ENCODE measurements at regions not wholly inside any gene's neighbourhood (a gene's known extent, or its start where the extent isn't known, plus 50 kb on each side); places are given as distances from the start of the nearest gene placed in this dataset.

DNA sequence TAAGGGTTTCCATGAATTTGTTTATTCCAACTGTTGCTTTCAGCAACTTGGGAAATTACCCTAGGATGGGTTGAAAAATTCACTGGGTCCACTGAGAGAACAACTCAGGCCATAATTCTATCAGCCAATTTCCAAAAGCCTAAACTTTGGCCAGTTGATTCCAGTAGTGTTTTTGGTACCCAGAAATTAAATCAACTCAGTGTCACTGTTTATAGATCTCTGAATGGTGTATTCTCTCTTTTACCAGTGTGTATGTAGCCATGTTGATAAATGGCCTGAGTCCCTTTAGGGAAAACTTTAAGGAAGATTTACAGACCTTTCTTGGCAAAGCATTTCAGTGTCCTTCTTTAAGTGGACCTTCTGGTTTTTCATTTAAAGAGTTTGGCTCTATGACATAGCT, 636.4 kb downstream of the OTOL1 start:
- Histone ChIP-seq H2AFZ (ENCODE audit: low read length) (no peak overlapping the region), H2BK120ac (ENCODE audit: low read depth, low read length, poor library complexity, severe bottlenecking) (no peak overlapping the region), H2BK15ac (ENCODE audit: low read depth, low read length) (no peak overlapping the region), H3K79me2 (ENCODE audit: insufficient read depth, low read length) (no peaks in the 10 kb centered on the region), H3K4ac (ENCODE audit: low read depth, low read length) (no peak overlapping the region), H3K14ac (ENCODE audit: insufficient read depth, low read length) (no peak overlapping the region), H2BK20ac (ENCODE audit: low read depth, low read length, poor library complexity, severe bottlenecking) (no peak overlapping the region), H3K79me1 (ENCODE audit: insufficient read depth, low read depth, low read length, poor library complexity, severe bottlenecking) (no peaks in the 10 kb centered on the region), H3K23me2 (ENCODE audit: insufficient read length, low read depth, low read length, poor library complexity, severe bottlenecking) (no peaks in the 10 kb centered on the region), H2AK5ac (ENCODE audit: insufficient read length, low read length) (no peak overlapping the region), H3K9me3 (ENCODE audit: control insufficient read depth, low read depth, low read length) (no peaks in the 10 kb centered on the region), H3K4me1 (ENCODE audit: insufficient read depth, low read length) (no peaks in the 10 kb centered on the region; the same call in 1 of the 2 replicates), H2BK5ac (ENCODE audit: insufficient read length, low read length) (no peak overlapping the region), H4K8ac (replicated peaks; ENCODE audit: insufficient read length, low read depth, low read length) (no peak overlapping the region), H3K27ac (ENCODE audit: insufficient read length, low read depth, low read length) (no peak overlapping the region), H3K9ac (ENCODE audit: extremely low read depth, insufficient read length, low read length) (no peak overlapping the region), H3K23ac (ENCODE audit: insufficient read length, low read depth, low read length) (no peak overlapping the region), H3K56ac (ENCODE audit: insufficient read length, low read depth, low read length) (no peak overlapping the region), H4K5ac (ENCODE audit: insufficient read length, low read depth, low read length) (no peak overlapping the region), H4K20me1 (ENCODE audit: control insufficient read depth, insufficient read depth, insufficient read length) (no peaks in the 10 kb centered on the region), H3K18ac (ENCODE audit: insufficient read length, low read depth, low read length) (no peak overlapping the region), H3K27me3 (ENCODE audit: insufficient read depth, low read length) (no peaks in the 10 kb centered on the region), H4K91ac (ENCODE audit: insufficient read length, low read depth, low read length) (no peak overlapping the region), H3K4me2 (ENCODE audit: insufficient read depth, insufficient read length, low read length) (no peak overlapping the region), H2BK12ac (ENCODE audit: insufficient read length, low read depth, low read length) (no peak overlapping the region), H3T11ph (ENCODE audit: low read length) (no peak overlapping the region)
- Mint-ChIP-seq H3K27ac (no peak overlapping the region), H3K9me3 (no peaks in the 10 kb centered on the region; a peak in 1 of 5 replicates), H3K36me3 (ENCODE audit: insufficient read depth in 1 of 3, low read depth in 3 of 3) (no peaks in the 10 kb centered on the region), H3K4me3 (no peak overlapping the region), H3K27me3 (ENCODE audit: low read depth) (no peaks in the 10 kb centered on the region), H3K4me1 (no peaks in the 10 kb centered on the region)
- no peak for DNase-seq
- TF ChIP-seq, protein P1, sequence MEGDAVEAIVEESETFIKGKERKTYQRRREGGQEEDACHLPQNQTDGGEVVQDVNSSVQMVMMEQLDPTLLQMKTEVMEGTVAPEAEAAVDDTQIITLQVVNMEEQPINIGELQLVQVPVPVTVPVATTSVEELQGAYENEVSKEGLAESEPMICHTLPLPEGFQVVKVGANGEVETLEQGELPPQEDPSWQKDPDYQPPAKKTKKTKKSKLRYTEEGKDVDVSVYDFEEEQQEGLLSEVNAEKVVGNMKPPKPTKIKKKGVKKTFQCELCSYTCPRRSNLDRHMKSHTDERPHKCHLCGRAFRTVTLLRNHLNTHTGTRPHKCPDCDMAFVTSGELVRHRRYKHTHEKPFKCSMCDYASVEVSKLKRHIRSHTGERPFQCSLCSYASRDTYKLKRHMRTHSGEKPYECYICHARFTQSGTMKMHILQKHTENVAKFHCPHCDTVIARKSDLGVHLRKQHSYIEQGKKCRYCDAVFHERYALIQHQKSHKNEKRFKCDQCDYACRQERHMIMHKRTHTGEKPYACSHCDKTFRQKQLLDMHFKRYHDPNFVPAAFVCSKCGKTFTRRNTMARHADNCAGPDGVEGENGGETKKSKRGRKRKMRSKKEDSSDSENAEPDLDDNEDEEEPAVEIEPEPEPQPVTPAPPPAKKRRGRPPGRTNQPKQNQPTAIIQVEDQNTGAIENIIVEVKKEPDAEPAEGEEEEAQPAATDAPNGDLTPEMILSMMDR (conservative IDR thresholded peaks at IDR 0.05) = no peak

All from H9 (cell line).